ENCODE measurements at regions not wholly inside any gene's neighbourhood (a gene's known extent, or its start where the extent isn't known, plus 50 kb on each side); places are given as distances from the start of the nearest gene placed in this dataset.

- no peak for DNase-seq
These were observed 265.3 kb upstream of the TGFBR2 start for GRCh38 chr3:30341079-30341478.

- DNase-seq = no peak
These were observed 264.6 kb upstream of the TGFBR2 start for GRCh38 chr3:30341851-30342250.

- DNase-seq = no peak
These were observed 263.9 kb upstream of the TGFBR2 start for GRCh38 chr3:30342318-30343060.

GRCh38 chr3:30343067-30343831, 263.2 kb upstream of the TGFBR2 start:
- no peak for DNase-seq

- DNase-seq = no peak
These were observed 262.5 kb upstream of the TGFBR2 start for GRCh38 chr3:30343861-30344260.

- no peak for DNase-seq
These were observed 262.1 kb upstream of the TGFBR2 start for GRCh38 chr3:30344288-30344687.

GRCh38 chr3:30346933-30347320, 259.5 kb upstream of the TGFBR2 start:
- no peak for DNase-seq

- DNase-seq = no peak
These were observed 258.7 kb upstream of the TGFBR2 start for GRCh38 chr3:30347679-30348216.

GRCh38 chr3:30349507-30349906, 256.9 kb upstream of the TGFBR2 start:
- DNase-seq = no peak

GRCh38 chr3:30350011-30350410, 256.4 kb upstream of the TGFBR2 start:
- no peak for DNase-seq

- no peak for DNase-seq
These were observed 255.5 kb upstream of the TGFBR2 start for GRCh38 chr3:30350901-30351300.

- DNase-seq = no peak
These were observed 253.7 kb upstream of the TGFBR2 start for GRCh38 chr3:30352410-30353318.

GRCh38 chr3:30353711-30354467, 252.5 kb upstream of the TGFBR2 start:
- peak; percentile 24 for DNase-seq

GRCh38 chr3:30354513-30354912, 251.9 kb upstream of the TGFBR2 start:
- no peak for DNase-seq

GRCh38 chr3:30354972-30355371, 251.4 kb upstream of the TGFBR2 start:
- no peak for DNase-seq

- no peak for DNase-seq
These were observed 250.8 kb upstream of the TGFBR2 start for GRCh38 chr3:30355622-30356021.

- no peak for DNase-seq
These were observed 249.3 kb upstream of the TGFBR2 start for GRCh38 chr3:30356866-30357753.

- DNase-seq = no peak
These were observed 248.5 kb upstream of the TGFBR2 start for GRCh38 chr3:30357897-30358296.

- no peak for DNase-seq
These were observed 247.5 kb upstream of the TGFBR2 start for GRCh38 chr3:30358871-30359270.

- DNase-seq = no peak
These were observed 237.4 kb upstream of the TGFBR2 start for GRCh38 chr3:30368978-30369377.

GRCh38 chr3:30370681-30371271, 235.6 kb upstream of the TGFBR2 start:
- DNase-seq = no peak

All from activated effector memory CD4-positive, alpha-beta T cell treated with Interleukin-2 at 50 U/mL for 16 hours (primary cell).